NT2/D1 (cell line): ENCODE measurements at regions not wholly inside any gene's neighbourhood (a gene's known extent, or its start where the extent isn't known, plus 50 kb on each side); places are given as distances from the start of the nearest gene placed in this dataset.

Experiments used
- DNase-seq: peaks from one replicate; pipeline ENCODE4 v3.0.0-alpha.2; 2011; ENCODE audit warnings: low read depth, low spot score
- H3K27me3 ChIP-seq: 2 replicates; pipeline ENCODE4 v1.6.0; 2011; ENCODE audit warnings: mild to moderate bottlenecking; ENCODE audit not compliant: insufficient read length, insufficient read depth
- H3K36me3 ChIP-seq: 2 replicates; pipeline ENCODE4 v1.6.1; 2011; ENCODE audit warnings: mild to moderate bottlenecking, low read length, mixed read lengths; ENCODE audit not compliant: insufficient read depth, insufficient read length
- H3K4me1 ChIP-seq: 2 replicates; pipeline ENCODE4 v1.5.1; 2011; ENCODE audit not compliant: insufficient read depth, insufficient read length
- H3K4me3 ChIP-seq: 2 replicates; pipeline ENCODE4 v1.5.1; 2011; ENCODE audit warnings: low read depth; ENCODE audit not compliant: insufficient read length
- H3K9ac ChIP-seq: 2 replicates; pipeline ENCODE4 v1.6.0; 2011; ENCODE audit warnings: low read depth; ENCODE audit not compliant: insufficient read length
- H3K9me3 ChIP-seq: 2 replicates; pipeline ENCODE4 v1.5.1; 2011; ENCODE audit warnings: mild to moderate bottlenecking, low read length; ENCODE audit not compliant: insufficient read depth
- SUZ12 ChIP-seq: IDR thresholded peaks from 2 replicates; pipeline ENCODE4 v1.6.1; 2011; ENCODE audit not compliant: insufficient read length, insufficient read depth; ENCODE audit errors: extremely low read depth
- YY1 ChIP-seq: IDR thresholded peaks from 2 replicates; pipeline ENCODE4 v1.6.1; 2011; ENCODE audit not compliant: insufficient read length, insufficient read depth
- ZNF274 ChIP-seq: IDR thresholded peaks from 2 replicates; pipeline ENCODE4 v1.6.1; 2011; ENCODE audit warnings: mild to moderate bottlenecking, low read depth, low read length

- Histone ChIP-seq H3K27me3 (no peaks in the 10 kb centered on the region), H3K4me1 (peaks cover 5% of the 10 kb centered on the region), H3K9me3 (no peaks in the 10 kb centered on the region), H3K9ac (no peak overlapping the region), H3K36me3 (no peaks in the 10 kb centered on the region), H3K4me3 (no peak overlapping the region)
- no peak for TF ChIP-seq SUZ12
- DNase-seq = no peak
These were observed 140.1 kb upstream of the LINGO1 start for GRCh38 chr15:77772641-77773402.

DNA sequence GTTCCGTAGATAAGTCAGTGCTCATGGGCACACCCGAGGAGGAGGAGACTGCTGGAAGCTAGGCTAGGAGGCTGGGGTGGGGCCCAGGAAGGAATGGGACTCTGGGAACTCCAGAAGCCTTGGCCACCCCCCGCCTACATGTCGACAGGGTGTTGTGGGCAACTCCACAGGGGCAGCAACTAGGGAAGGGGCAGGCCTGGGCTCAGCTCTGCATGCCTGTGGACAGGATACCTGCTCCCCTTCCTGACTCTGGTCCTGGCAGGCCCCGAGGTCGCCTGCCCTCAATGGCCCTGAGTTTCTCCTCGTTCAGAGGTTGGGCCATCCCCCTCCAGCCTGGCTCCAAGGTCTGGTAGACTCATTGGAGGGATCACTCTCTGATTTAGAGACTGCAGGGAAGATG lies 138.9 kb upstream of the LINGO1 start:
- no peaks in the 10 kb centered on the region for H3K9me3 ChIP-seq
- H3K27me3 ChIP-seq = no peaks in the 10 kb centered on the region
- DNase-seq = no peak
- peaks cover 5% of the 10 kb centered on the region for H3K4me1 ChIP-seq
- H3K9ac ChIP-seq = no peak overlapping the region
- TF ChIP-seq ZNF274 = no peak
- TF ChIP-seq SUZ12 = no peak
- TF ChIP-seq YY1 = no peak
- no peaks in the 10 kb centered on the region for H3K36me3 ChIP-seq
- H3K4me3 ChIP-seq = no peak overlapping the region

GRCh38 chr15:77769700-77770099 lies 137.0 kb upstream of the LINGO1 start:
- H3K36me3 ChIP-seq = no peaks in the 10 kb centered on the region
- H3K9me3 ChIP-seq = no peaks in the 10 kb centered on the region
- no peaks in the 10 kb centered on the region for H3K27me3 ChIP-seq
- no peak for TF ChIP-seq ZNF274
- TF ChIP-seq YY1 = no peak
- no peak for TF ChIP-seq SUZ12
- DNase-seq = no peak
- H3K9ac ChIP-seq = no peak overlapping the region
- peaks cover 5% of the 10 kb centered on the region for H3K4me1 ChIP-seq
- H3K4me3 ChIP-seq = no peak overlapping the region

- no peaks in the 10 kb centered on the region for H3K27me3 ChIP-seq
These were observed 135.9 kb upstream of the LINGO1 start for GRCh38 chr15:77768521-77769078.

GRCh38 chr15:77768107-77768506 lies 135.4 kb upstream of the LINGO1 start:
- H3K9me3 ChIP-seq = no peaks in the 10 kb centered on the region
- no peak overlapping the region for H3K4me3 ChIP-seq
- H3K27me3 ChIP-seq = no peaks in the 10 kb centered on the region
- TF ChIP-seq SUZ12 = no peak
- H3K36me3 ChIP-seq = no peaks in the 10 kb centered on the region
- no peak overlapping the region for H3K9ac ChIP-seq
- peaks cover 5% of the 10 kb centered on the region for H3K4me1 ChIP-seq
- no peak for DNase-seq

More at GRCh38 chr15:77768521-77769078, 135.9 kb upstream of the LINGO1 start:
- Histone ChIP-seq H3K9me3 (no peaks in the 10 kb centered on the region), H3K9ac (no peak overlapping the region), H3K36me3 (no peaks in the 10 kb centered on the region), H3K4me3 (no peak overlapping the region), H3K4me1 (peaks cover 5% of the 10 kb centered on the region)
- TF ChIP-seq SUZ12 (no peak), YY1 (no peak), ZNF274 (no peak)
- no peak for DNase-seq

DNA sequence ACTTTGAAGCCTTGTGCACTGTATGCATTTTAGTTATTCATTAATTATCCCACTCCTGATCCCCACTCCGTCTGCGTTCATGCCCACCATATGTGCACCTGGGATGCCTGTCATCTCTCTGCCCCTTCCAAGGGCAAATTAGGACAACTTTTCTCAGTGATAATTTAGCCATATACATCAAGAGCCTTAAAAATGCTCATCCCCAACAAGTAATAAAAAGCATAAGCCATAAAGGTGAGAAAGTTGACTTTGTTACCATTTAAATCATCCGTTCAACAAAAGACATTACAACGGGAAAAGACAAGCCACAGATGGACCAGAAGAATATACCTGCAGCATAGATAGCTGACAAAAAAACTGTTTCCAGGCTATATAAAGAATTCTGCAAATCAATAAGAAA lies 131.4 kb upstream of the LINGO1 start:
- TF ChIP-seq SUZ12 = no peak
- H3K27me3 ChIP-seq = peaks cover 7% of the 10 kb centered on the region
- no peak overlapping the region for H3K4me3 ChIP-seq
- no peak overlapping the region for H3K9ac ChIP-seq
- no peaks in the 10 kb centered on the region for H3K9me3 ChIP-seq
- no peaks in the 10 kb centered on the region for H3K4me1 ChIP-seq
- no peak for DNase-seq
- no peaks in the 10 kb centered on the region for H3K36me3 ChIP-seq

DNA sequence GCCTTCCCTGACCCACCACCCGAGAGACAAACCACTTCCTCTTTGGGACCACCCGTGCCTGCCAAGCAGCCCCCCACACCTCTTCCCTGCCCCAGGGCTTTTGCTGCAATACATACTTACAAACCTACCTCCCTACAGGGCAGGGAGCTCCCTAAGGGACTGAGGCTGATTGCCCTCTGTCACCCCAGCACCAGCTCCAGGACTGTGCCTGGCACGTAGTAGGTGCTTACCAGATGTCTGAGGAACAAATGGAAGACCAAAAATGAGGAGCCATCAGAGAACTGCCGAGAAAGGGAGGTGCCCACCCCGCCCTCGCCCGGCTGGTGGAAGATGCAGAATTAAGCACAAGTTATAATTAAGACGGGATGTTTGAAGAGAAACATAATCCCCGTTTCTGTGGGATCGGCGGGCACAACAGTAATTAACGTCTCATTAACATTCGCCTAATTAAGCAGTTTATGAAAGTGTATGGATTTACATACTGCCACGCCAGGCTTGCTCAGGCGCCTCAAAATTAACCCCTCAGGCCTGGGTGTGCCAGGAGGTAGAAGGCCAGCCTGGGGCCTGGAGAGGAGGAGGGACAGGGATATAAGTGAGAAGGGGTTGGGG lies 130.1 kb upstream of the LINGO1 start:
- Histone ChIP-seq H3K4me3 (no peak overlapping the region), H3K4me1 (no peaks in the 10 kb centered on the region), H3K36me3 (no peaks in the 10 kb centered on the region), H3K27me3 (peaks cover 19% of the 10 kb centered on the region), H3K9ac (no peak overlapping the region), H3K9me3 (no peaks in the 10 kb centered on the region)
- DNase-seq = no peak
- TF ChIP-seq YY1 (no peak), ZNF274 (no peak), SUZ12 (no peak)
